ENCODE measurements at regions not wholly inside any gene's neighbourhood (a gene's known extent, or its start where the extent isn't known, plus 50 kb on each side); places are given as distances from the start of the nearest gene placed in this dataset.
"Not testable (repeated sequence)": the region's sequence is repeated elsewhere in the genome, so short reads cannot be mapped to it uniquely, and the experiment has no call there.

- DNase-seq = no peak
- TF ChIP-seq CTCF (conservative IDR thresholded peaks at IDR 0.05) (no peak), EZH2 (IDR thresholded peaks at IDR 0.05; ENCODE audit: low read depth) (no peak)
- ChIA-PET CTCF (no interaction called here), POLR2A (ENCODE audit: unreplicated experiment) (no interaction called here)
- H3K9me2 ChIP-seq (ENCODE audit: insufficient read depth) = no peaks in the 10 kb centered on the region
- H3K4me3 ChIP-seq = no peak overlapping the region
- H3K9me3 ChIP-seq (ENCODE audit: insufficient read depth, low read depth) = no peaks in the 10 kb centered on the region
- no TSS peak for BruUV-seq (replicated peaks)
- H3F3A ChIP-seq (ENCODE audit: insufficient read depth, low read depth) = peaks cover 6% of the 10 kb centered on the region; the same call in 1 of the 2 replicates
- intact Hi-C loops (cut with micrococcal nuclease; ENCODE audit: unreplicated experiment) = no loop called here
- no peaks in the 10 kb centered on the region for H3K79me2 ChIP-seq (ENCODE audit: low read depth)
- no peak overlapping the region for H3K4me2 ChIP-seq
- no peak overlapping the region for H2AFZ ChIP-seq
- no peaks in the 10 kb centered on the region for H3K36me3 ChIP-seq (ENCODE audit: low read depth)
- H3K4me1 ChIP-seq (replicated peaks; ENCODE audit: insufficient read depth) = peaks cover 9% of the 10 kb centered on the region; the same call in 1 of the 2 replicates
- H4K20me1 ChIP-seq (ENCODE audit: insufficient read depth) = no peaks in the 10 kb centered on the region
- no peaks in the 10 kb centered on the region for H3K27me3 ChIP-seq (ENCODE audit: insufficient read depth, low read depth)
- H3K27ac ChIP-seq = no peak overlapping the region
Measured at GRCh38 chr6:43883847-43884651, 114.0 kb downstream of the VEGFA start.

GRCh38 chr6:43882690-43883448 lies 112.9 kb downstream of the VEGFA start:
- CTCF ChIA-PET; POLR2A ChIA-PET (ENCODE audit: unreplicated experiment); H3K9me2 ChIP-seq (ENCODE audit: insufficient read depth): not testable (repeated sequence)

GRCh38 chr6:43880236-43881137 lies 110.5 kb downstream of the VEGFA start:
- no peak for TF ChIP-seq CTCF (conservative IDR thresholded peaks at IDR 0.05)
- no peak for TF ChIP-seq EZH2 (IDR thresholded peaks at IDR 0.05; ENCODE audit: low read depth)
- Histone ChIP-seq H4K20me1 (ENCODE audit: insufficient read depth) (no peaks in the 10 kb centered on the region), H3K4me3 (no peak overlapping the region), H2AFZ (no peak overlapping the region), H3K9me2 (ENCODE audit: insufficient read depth) (no peaks in the 10 kb centered on the region), H3K4me1 (replicated peaks; ENCODE audit: insufficient read depth) (peaks cover 16% of the 10 kb centered on the region), H3K9me3 (ENCODE audit: insufficient read depth, low read depth) (no peaks in the 10 kb centered on the region), H3K4me2 (no peak overlapping the region), H3K79me2 (ENCODE audit: low read depth) (no peaks in the 10 kb centered on the region), H3K27ac (no peak overlapping the region), H3K36me3 (ENCODE audit: low read depth) (no peaks in the 10 kb centered on the region), H3K27me3 (ENCODE audit: insufficient read depth, low read depth) (no peaks in the 10 kb centered on the region), H3F3A (ENCODE audit: insufficient read depth, low read depth) (peaks cover 6% of the 10 kb centered on the region; the same call in 1 of the 2 replicates)
- no peak for DNase-seq
- ChIA-PET CTCF (interaction anchor here (0.7 kb wide), 1 partner anchor 24 kb away, joined by 3 read pairs; no protein-coding TSS in a partner anchor), POLR2A (ENCODE audit: unreplicated experiment) (interaction anchor here (0.6 kb wide), 1 partner anchor 58 kb away, joined by 3 read pairs; no protein-coding TSS in a partner anchor)
- intact Hi-C loops (cut with micrococcal nuclease; ENCODE audit: unreplicated experiment) = no loop called here
- no TSS peak for BruUV-seq (replicated peaks)

More at GRCh38 chr6:43882690-43883448, 112.9 kb downstream of the VEGFA start:
- intact Hi-C loops (cut with micrococcal nuclease; ENCODE audit: unreplicated experiment); H3K27me3 ChIP-seq (ENCODE audit: insufficient read depth, low read depth); H3K4me2 ChIP-seq; H3K79me2 ChIP-seq (ENCODE audit: low read depth); H2AFZ ChIP-seq; H4K20me1 ChIP-seq (ENCODE audit: insufficient read depth); BruUV-seq (replicated peaks); H3K36me3 ChIP-seq (ENCODE audit: low read depth); H3F3A ChIP-seq (ENCODE audit: insufficient read depth, low read depth); H3K4me3 ChIP-seq; H3K27ac ChIP-seq; DNase-seq; H3K9me3 ChIP-seq (ENCODE audit: insufficient read depth, low read depth): not testable (repeated sequence)
- peaks cover 13% of the 10 kb centered on the region; the same call in 1 of the 2 replicates for H3K4me1 ChIP-seq (replicated peaks; ENCODE audit: insufficient read depth)

Data from PC-9 (cell line).